HepG2 (cell line): ENCODE measurements at regions not wholly inside any gene's neighbourhood (a gene's known extent, or its start where the extent isn't known, plus 50 kb on each side); places are given as distances from the start of the nearest gene placed in this dataset.
A peak's percentile ranks its signal among the peaks of the same experiment; 100 is the strongest.

Experiments used
- ATAC-seq: fragments of 200-7000 bp; cut with Tn5 transposase; 3 replicates; pipeline ENCODE4 v1.9.1; 2020; ENCODE audit warnings: mild to moderate bottlenecking, moderate library complexity
- BruUV-seq: library from RNA; stranded (reverse); fragments of 400-500 nt; replicated peaks from 2 replicates; lab custom pipeline; 2021; lab: Mats Ljungman, UMichigan
- CTCF ChIA-PET: fragments of 300-600 bp; formaldehyde crosslinking; extraction: SDS; loops from one replicate; lab custom pipeline; 2021; ENCODE audit warnings: low total read pairs, inconsistent platforms, low intra/inter-chr PET ratio; lab: Yijun Ruan, JAX
- POLR2A ChIA-PET: fragments of 350-600 bp; sonication (Branson Sonifier 250); formaldehyde crosslinking; loops from one replicate; lab custom pipeline; 2020; ENCODE audit warnings: antibody characterized with exemption, inconsistent platforms; lab: Yijun Ruan, JAX
- DNase-seq: peaks from one replicate; pipeline ENCODE4 v3.0.0-alpha.2; 2015; ENCODE audit warnings: low spot score
- FAIRE-seq: peaks from 3 replicates; lab custom pipeline; 2011; peaks lifted over from hg19 to GRCh38; lab: Jason Lieb, UNC
- H2AFZ ChIP-seq: one replicate; pipeline ENCODE4 v1.6.1; 2011; ENCODE audit warnings: low read length, inconsistent platforms
- H3K27ac ChIP-seq: fragments of 300-600 bp; 3 replicates; pipeline ENCODE4 v1.8.0; 2011; ENCODE audit warnings: mixed run types, mild to moderate bottlenecking, mixed read lengths, low read length, inconsistent platforms; ENCODE audit not compliant: insufficient read depth; ENCODE audit errors: extremely low read length
- H3K27me3 ChIP-seq, 2 experiments: fragments of 200-600 bp in 1 of 2; 2 replicates in 1 of 2; 3 replicates in 1 of 2; pipeline versions ENCODE4 v1.6.0 to v1.8.0; 2011; ENCODE audit warnings: low read length in 2 of 2, mild to moderate bottlenecking in 2 of 2, moderate library complexity in 2 of 2, inconsistent platforms in 1 of 2; ENCODE audit not compliant: insufficient read depth in 2 of 2, control insufficient read depth in 1 of 2
- H3K36me3 ChIP-seq, 2 experiments: fragments of 200-600 bp in 1 of 2; replicated peaks in 1 of 2; 2 replicates in 1 of 2; 3 replicates in 1 of 2; pipeline versions ENCODE4 v1.5.1 to v1.8.0; 2011; ENCODE audit warnings: low read length in 2 of 2, inconsistent platforms in 1 of 2; ENCODE audit not compliant: insufficient read depth in 2 of 2, control insufficient read depth in 1 of 2
- H3K4me1 ChIP-seq: 2 replicates; pipeline ENCODE4 v1.5.1; 2012; ENCODE audit warnings: low read length, inconsistent platforms; ENCODE audit not compliant: insufficient read depth
- H3K4me2 ChIP-seq: 2 replicates; pipeline ENCODE4 v1.6.0; 2011; ENCODE audit warnings: low read depth, low read length, inconsistent platforms
- H3K4me3 ChIP-seq, 3 experiments: fragments of 200-600 bp in 1 of 3; sonication (generic), shearing (Covaris generic) in 1 of 3; replicated peaks in 1 of 3; 2 replicates each; pipeline ENCODE4 v1.5.1; 2011 to 2016; ENCODE audit warnings: low read length in 3 of 3, inconsistent platforms in 2 of 3, low read depth in 2 of 3, mild to moderate bottlenecking in 2 of 3, control low read depth in 1 of 3, mixed read lengths in 1 of 3; ENCODE audit not compliant: insufficient read depth in 1 of 3
- H3K79me2 ChIP-seq: one replicate; pipeline ENCODE4 v1.6.1; 2011; ENCODE audit warnings: low read length, inconsistent platforms; ENCODE audit not compliant: insufficient read depth
- H3K9ac ChIP-seq: 2 replicates; pipeline ENCODE4 v1.6.0; 2011; ENCODE audit warnings: mild to moderate bottlenecking, low read depth, low read length, inconsistent platforms; ENCODE audit not compliant: insufficient read depth
- H3K9me3 ChIP-seq: 2 replicates; pipeline ENCODE4 v1.5.1; 2012; ENCODE audit warnings: mild to moderate bottlenecking, low read length
- H4K20me1 ChIP-seq: 2 replicates; pipeline ENCODE4 v1.6.0; 2011; ENCODE audit warnings: inconsistent platforms, mild to moderate bottlenecking, low read length, moderate library complexity; ENCODE audit not compliant: insufficient read depth
- FOXP1 ChIP-seq, 2 experiments: fragments of 450-650 bp in 1 of 2; IDR thresholded peaks; 2 replicates each; pipeline ENCODE4 v1.6.1; 2017 to 2018; ENCODE audit warnings: antibody characterized with exemption in 1 of 2
- HIVEP1 ChIP-seq: sonication (generic); formaldehyde crosslinking; IDR thresholded peaks from 2 replicates; pipeline ENCODE4 v1.4.0; 2020; ENCODE audit warnings: mild to moderate bottlenecking, missing genetic modification reagents
- HNF4A ChIP-seq: sonication (generic); formaldehyde crosslinking; IDR thresholded peaks from 2 replicates; pipeline ENCODE4 v1.4.0; 2020; ENCODE audit warnings: missing genetic modification reagents
- PAX8 ChIP-seq: sonication (generic); formaldehyde crosslinking; IDR thresholded peaks from 2 replicates; pipeline ENCODE4 v1.8.0; 2022; ENCODE audit warnings: mild to moderate bottlenecking, missing genetic modification reagents, borderline replicate concordance
- RARG ChIP-seq: sonication (generic); formaldehyde crosslinking; IDR thresholded peaks from 2 replicates; pipeline ENCODE4 v1.4.0; 2020; ENCODE audit warnings: low read depth, mild to moderate bottlenecking, missing genetic modification reagents
- ZNF768 ChIP-seq: sonication (generic); formaldehyde crosslinking; IDR thresholded peaks from 2 replicates; pipeline ENCODE4 v1.4.0; 2020; ENCODE audit warnings: missing genetic modification reagents
- WGBS: methylation state at CpG from one replicate; pipeline ENCODE4 v1.1.6; 2017; ENCODE audit warnings: low lambda C conversion rate; 5-methylcytosine and 5-hydroxymethylcytosine counted together
- in situ Hi-C: cut with HindIII; loops from 2 replicates; pipeline ENCODE4 v1.10.0; 2017; ENCODE audit warnings: low pct_unique_long_range_greater_than_20kb; ENCODE audit not compliant: extremely low pct_ligation_motif_present
- intact Hi-C: fragments of 100-400 bp; cut with micrococcal nuclease; formaldehyde crosslinking; loops from one replicate; pipeline ENCODE4 v1.10.0; 2022; ENCODE audit not compliant: unreplicated experiment
- TF ChIP-seq, protein P1 (sequence below): sonication (generic); formaldehyde crosslinking; conservative IDR thresholded peaks from 2 replicates; pipeline ENCODE4 v1.4.0; 2020; ENCODE audit warnings: missing genetic modification reagents
- TF ChIP-seq, protein P2 (sequence below): sonication (generic); formaldehyde crosslinking; IDR thresholded peaks from 2 replicates; pipeline ENCODE4 v1.4.0; 2020; ENCODE audit warnings: mild to moderate bottlenecking, low read depth, missing genetic modification reagents
- TF ChIP-seq, protein P3 (sequence below): sonication (generic); formaldehyde crosslinking; conservative IDR thresholded peaks from 2 replicates; pipeline ENCODE4 v1.5.0; 2020; ENCODE audit warnings: missing genetic modification reagents
- TF ChIP-seq, protein P4 (sequence below): sonication (generic); formaldehyde crosslinking; IDR thresholded peaks from 2 replicates; pipeline ENCODE4 v1.5.0; 2020; ENCODE audit warnings: missing genetic modification reagents, mild to moderate bottlenecking, borderline replicate concordance

DNA sequence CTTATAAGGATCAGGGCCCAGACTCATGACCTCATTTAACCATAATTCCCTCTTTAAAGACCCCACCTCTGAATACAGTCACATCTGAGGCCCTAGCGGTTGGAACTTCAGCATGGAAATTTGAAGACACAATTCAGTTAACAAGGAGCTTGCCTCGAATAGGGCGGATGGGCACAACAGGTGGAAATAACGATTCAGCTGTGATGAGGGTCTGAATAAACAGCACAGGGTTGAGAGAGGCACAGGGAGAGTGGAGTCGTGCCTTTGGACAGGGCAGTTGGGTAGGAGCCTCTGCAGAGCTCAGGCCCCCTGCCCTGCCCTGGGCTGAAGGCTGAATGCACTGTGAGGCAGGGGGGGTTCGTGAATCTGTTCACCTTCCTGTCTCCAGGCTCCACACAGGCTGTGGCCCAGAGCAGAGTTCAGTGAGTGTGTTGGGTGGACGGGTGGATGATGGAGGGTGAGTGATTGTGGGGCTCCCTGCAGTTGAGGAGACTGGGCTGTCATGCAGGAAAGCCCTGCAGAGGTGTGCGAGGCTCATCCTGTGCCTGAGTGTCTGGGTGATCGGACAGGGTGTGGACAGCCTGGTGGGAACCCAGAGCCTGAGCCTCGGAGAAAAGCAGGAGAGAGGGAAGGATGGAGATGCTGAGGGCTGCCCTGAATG is 243.1 kb downstream of the FOXD2 start:
- H3K36me3 ChIP-seq = no peaks in the 10 kb centered on the region
- DNase-seq = no peak
- no peak overlapping the region for H3K27ac ChIP-seq
- H3K79me2 ChIP-seq = no peaks in the 10 kb centered on the region
- no peak overlapping the region for H2AFZ ChIP-seq
- H3K27me3 ChIP-seq = peaks cover 3 to 43% of the 10 kb centered on the region in 2 experiments; a peak in 3 of 5 replicates
- no peak for FAIRE-seq
- intact Hi-C loops (no loop called here), in situ Hi-C loops (no loop called here)
- POLR2A ChIA-PET = no interaction called here
- 35% methylated on average over 8 of the region's 10 CpGs for WGBS
- CTCF ChIA-PET = no interaction called here
- no peak for TF ChIP-seq RARG (CRISPR knock-in tag)
- TF ChIP-seq ZNF768 (CRISPR knock-in tag) = peak; percentile 49; the same call in 1 of the 2 replicates
- BruUV-seq = no TSS peak
- H3K4me3 ChIP-seq = no peak overlapping the region
- H3K4me2 ChIP-seq = no peak overlapping the region
- no peaks in the 10 kb centered on the region for H3K9me3 ChIP-seq
- H3K4me1 ChIP-seq = no peaks in the 10 kb centered on the region
- no peak for ATAC-seq
- H3K9ac ChIP-seq = no peak overlapping the region
- H4K20me1 ChIP-seq = no peaks in the 10 kb centered on the region

DNA sequence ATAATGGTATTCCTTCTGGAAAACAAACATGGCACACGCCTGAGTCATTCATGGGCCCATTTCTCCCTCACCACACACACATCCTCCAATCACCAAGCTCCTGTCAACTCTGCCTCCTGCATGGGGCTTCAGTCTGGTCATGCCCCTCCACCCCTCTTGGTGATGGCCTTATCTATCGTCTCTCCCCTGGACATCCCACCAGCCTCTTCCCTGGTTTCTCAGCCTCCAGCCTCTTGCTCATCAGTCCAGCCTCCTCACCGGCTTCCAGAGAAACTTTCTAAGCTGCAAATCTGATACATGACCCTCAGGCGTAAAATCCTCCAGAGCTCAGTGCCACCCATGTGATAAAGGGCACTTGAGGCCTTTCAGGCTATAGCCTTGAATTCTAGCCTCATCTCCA is 243.9 kb downstream of the FOXD2 start:
- ChIA-PET CTCF (no interaction called here), POLR2A (no interaction called here)
- DNase-seq (no peak), ATAC-seq (no peak), FAIRE-seq (no peak)
- Histone ChIP-seq H2AFZ (no peak overlapping the region), H4K20me1 (no peaks in the 10 kb centered on the region), H3K4me1 (no peaks in the 10 kb centered on the region), H3K79me2 (no peaks in the 10 kb centered on the region), H3K9ac (no peak overlapping the region), H3K4me2 (no peak overlapping the region), H3K9me3 (no peaks in the 10 kb centered on the region), H3K27ac (no peak overlapping the region), H3K4me3 (no peak overlapping the region), H3K27me3 (peaks cover 5 to 43% of the 10 kb centered on the region in 2 experiments; a peak in 3 of 5 replicates), H3K36me3 (no peaks in the 10 kb centered on the region)
- in situ Hi-C loops (no loop called here), intact Hi-C loops (no loop called here)
- 35% methylated on average over 4 of the region's 4 CpGs for WGBS
- BruUV-seq = no TSS peak
- TF ChIP-seq, protein P1, sequence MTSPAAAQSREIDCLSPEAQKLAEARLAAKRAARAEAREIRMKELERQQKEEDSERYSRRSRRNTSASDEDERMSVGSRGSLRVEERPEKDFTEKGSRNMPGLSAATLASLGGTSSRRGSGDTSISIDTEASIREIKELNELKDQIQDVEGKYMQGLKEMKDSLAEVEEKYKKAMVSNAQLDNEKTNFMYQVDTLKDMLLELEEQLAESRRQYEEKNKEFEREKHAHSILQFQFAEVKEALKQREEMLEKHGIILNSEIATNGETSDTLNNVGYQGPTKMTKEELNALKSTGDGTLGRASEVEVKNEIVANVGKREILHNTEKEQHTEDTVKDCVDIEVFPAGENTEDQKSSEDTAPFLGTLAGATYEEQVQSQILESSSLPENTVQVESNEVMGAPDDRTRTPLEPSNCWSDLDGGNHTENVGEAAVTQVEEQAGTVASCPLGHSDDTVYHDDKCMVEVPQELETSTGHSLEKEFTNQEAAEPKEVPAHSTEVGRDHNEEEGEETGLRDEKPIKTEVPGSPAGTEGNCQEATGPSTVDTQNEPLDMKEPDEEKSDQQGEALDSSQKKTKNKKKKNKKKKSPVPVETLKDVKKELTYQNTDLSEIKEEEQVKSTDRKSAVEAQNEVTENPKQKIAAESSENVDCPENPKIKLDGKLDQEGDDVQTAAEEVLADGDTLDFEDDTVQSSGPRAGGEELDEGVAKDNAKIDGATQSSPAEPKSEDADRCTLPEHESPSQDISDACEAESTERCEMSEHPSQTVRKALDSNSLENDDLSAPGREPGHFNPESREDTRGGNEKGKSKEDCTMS (CRISPR knock-in tag) = no peak
- TF ChIP-seq, protein P2, sequence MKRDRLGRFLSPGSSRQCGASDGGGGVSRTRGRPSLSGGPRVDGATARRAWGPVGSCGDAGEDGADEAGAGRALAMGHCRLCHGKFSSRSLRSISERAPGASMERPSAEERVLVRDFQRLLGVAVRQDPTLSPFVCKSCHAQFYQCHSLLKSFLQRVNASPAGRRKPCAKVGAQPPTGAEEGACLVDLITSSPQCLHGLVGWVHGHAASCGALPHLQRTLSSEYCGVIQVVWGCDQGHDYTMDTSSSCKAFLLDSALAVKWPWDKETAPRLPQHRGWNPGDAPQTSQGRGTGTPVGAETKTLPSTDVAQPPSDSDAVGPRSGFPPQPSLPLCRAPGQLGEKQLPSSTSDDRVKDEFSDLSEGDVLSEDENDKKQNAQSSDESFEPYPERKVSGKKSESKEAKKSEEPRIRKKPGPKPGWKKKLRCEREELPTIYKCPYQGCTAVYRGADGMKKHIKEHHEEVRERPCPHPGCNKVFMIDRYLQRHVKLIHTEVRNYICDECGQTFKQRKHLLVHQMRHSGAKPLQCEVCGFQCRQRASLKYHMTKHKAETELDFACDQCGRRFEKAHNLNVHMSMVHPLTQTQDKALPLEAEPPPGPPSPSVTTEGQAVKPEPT (CRISPR knock-in tag) = no peak
- TF ChIP-seq, protein P3, sequence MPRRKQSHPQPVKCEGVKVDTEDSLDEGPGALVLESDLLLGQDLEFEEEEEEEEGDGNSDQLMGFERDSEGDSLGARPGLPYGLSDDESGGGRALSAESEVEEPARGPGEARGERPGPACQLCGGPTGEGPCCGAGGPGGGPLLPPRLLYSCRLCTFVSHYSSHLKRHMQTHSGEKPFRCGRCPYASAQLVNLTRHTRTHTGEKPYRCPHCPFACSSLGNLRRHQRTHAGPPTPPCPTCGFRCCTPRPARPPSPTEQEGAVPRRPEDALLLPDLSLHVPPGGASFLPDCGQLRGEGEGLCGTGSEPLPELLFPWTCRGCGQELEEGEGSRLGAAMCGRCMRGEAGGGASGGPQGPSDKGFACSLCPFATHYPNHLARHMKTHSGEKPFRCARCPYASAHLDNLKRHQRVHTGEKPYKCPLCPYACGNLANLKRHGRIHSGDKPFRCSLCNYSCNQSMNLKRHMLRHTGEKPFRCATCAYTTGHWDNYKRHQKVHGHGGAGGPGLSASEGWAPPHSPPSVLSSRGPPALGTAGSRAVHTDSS = no peak
- TF ChIP-seq HIVEP1 (CRISPR knock-in tag) (no peak), HNF4A (CRISPR knock-in tag) (no peak), FOXP1 (IDR thresholded peaks at IDR 0.05) (no peak), FOXP1 (CRISPR knock-in tag; IDR thresholded peaks at IDR 0.05) (no peak), PAX8 (CRISPR knock-in tag) (no peak)
- TF ChIP-seq, protein P4, sequence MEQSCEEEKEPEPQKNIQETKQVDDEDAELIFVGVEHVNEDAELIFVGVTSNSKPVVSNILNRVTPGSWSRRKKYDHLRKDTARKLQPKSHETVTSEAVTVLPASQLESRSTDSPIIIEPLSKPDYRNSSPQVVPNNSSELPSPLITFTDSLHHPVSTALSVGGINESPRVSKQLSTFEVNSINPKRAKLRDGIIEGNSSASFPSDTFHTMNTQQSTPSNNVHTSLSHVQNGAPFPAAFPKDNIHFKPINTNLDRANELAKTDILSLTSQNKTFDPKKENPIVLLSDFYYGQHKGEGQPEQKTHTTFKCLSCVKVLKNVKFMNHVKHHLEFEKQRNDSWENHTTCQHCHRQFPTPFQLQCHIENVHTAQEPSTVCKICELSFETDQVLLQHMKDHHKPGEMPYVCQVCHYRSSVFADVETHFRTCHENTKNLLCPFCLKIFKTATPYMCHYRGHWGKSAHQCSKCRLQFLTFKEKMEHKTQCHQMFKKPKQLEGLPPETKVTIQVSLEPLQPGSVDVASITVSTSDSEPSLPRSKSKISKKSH (CRISPR knock-in tag) = no peak
